Effector memory CD8-positive, alpha-beta T cell (primary cell): ENCODE measurements at regions not wholly inside any gene's neighbourhood (a gene's known extent, or its start where the extent isn't known, plus 50 kb on each side); places are given as distances from the start of the nearest gene placed in this dataset.

Experiments
- ATAC-seq: fragments of 150-1000 bp; cut with Tn5 transposase; replicated peaks from 2 replicates; pipeline ENCODE4 v1.10.0; 2021; ENCODE audit warnings: mild to moderate bottlenecking, moderate library complexity
- DNase-seq, 3 experiments: peaks; one replicate each; pipeline ENCODE4 v3.0.0; 2021
- H3K27ac Mint-ChIP-seq, 2 donors: one replicate each; pipeline ENCODE4 v1.8.0; 2022; ENCODE audit warnings: mild to moderate bottlenecking in 2 of 2, mixed read lengths in 2 of 2, moderate library complexity in 2 of 2
- H3K27me3 Mint-ChIP-seq, 2 donors: one replicate each; pipeline ENCODE4 v1.8.0; 2022; ENCODE audit warnings: mixed read lengths in 2 of 2
- H3K36me3 Mint-ChIP-seq: one replicate; pipeline ENCODE4 v1.8.0; 2022; ENCODE audit warnings: mild to moderate bottlenecking, moderate library complexity, mixed read lengths; ENCODE audit not compliant: insufficient read depth
- H3K4me1 Mint-ChIP-seq, 2 donors: one replicate each; pipeline ENCODE4 v1.8.0; 2022; ENCODE audit warnings: low read depth in 2 of 2, mixed read lengths in 2 of 2
- H3K4me3 Mint-ChIP-seq, 2 donors: one replicate each; pipeline ENCODE4 v1.8.0; 2022; ENCODE audit warnings: mild to moderate bottlenecking in 2 of 2, mixed read lengths in 2 of 2, moderate library complexity in 2 of 2
- H3K9me3 Mint-ChIP-seq, 2 donors: one replicate each; pipeline ENCODE4 v1.8.0; 2022; ENCODE audit warnings: mixed read lengths in 2 of 2

GRCh38 chr9:108724122-108724521 lies 131.7 kb downstream of the ACTL7B start:
- Mint-ChIP-seq H3K27me3 (peaks cover 0 to 8% of the 10 kb centered on the region in 2 donors), H3K4me1 (no peaks in the 10 kb centered on the region), H3K27ac (no peak overlapping the region), H3K9me3 (no peaks in the 10 kb centered on the region), H3K36me3 (no peaks in the 10 kb centered on the region), H3K4me3 (no peak overlapping the region)
- ATAC-seq (no peak), DNase-seq (no peak)

- DNase-seq, result no peak
- H3K4me3 Mint-ChIP-seq, result no peak overlapping the region
- H3K9me3 Mint-ChIP-seq, result peaks cover 0 to 2% of the 10 kb centered on the region in 2 donors
- no peaks in the 10 kb centered on the region for H3K4me1 Mint-ChIP-seq
- no peak for ATAC-seq
- no peak overlapping the region for H3K27ac Mint-ChIP-seq
- H3K27me3 Mint-ChIP-seq, result no peaks in the 10 kb centered on the region
- no peaks in the 10 kb centered on the region for H3K36me3 Mint-ChIP-seq
Observed at GRCh38 chr9:108722396-108722795, 133.4 kb downstream of the ACTL7B start.

DNA sequence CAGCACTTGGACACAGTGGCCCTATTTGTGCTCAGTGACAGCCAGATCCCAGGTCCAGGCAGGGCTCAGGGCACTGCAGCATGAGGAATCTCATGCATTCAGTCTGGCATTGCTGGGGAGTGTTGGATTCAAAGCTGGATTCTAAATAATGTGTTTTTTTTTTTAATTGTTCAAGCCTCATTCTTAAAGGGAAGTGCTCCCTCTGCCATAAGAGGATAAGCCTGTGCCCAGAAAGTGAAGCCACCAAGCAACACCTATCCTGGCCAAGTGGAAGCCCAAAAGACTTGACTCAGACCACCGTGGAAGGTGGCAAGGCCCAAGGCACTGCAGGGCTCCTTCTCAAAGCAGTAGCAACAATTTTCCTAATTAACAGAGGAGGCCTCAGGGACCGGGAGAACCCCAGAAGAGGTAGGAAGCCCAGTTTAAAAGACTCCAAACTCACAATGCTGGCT lies 135.6 kb downstream of the ACTL7B start:
- no peaks in the 10 kb centered on the region for H3K27me3 Mint-ChIP-seq
- no peaks in the 10 kb centered on the region for H3K36me3 Mint-ChIP-seq
- peaks cover 0 to 2% of the 10 kb centered on the region in 2 donors for H3K9me3 Mint-ChIP-seq
- no peak overlapping the region for H3K4me3 Mint-ChIP-seq
- H3K4me1 Mint-ChIP-seq, result no peaks in the 10 kb centered on the region
- DNase-seq, result no peak
- no peak overlapping the region for H3K27ac Mint-ChIP-seq
- ATAC-seq, result no peak

GRCh38 chr9:108710424-108710823 lies 145.4 kb downstream of the ACTL7B start:
- H3K9me3 Mint-ChIP-seq, result peaks cover 9 to 14% of the 10 kb centered on the region in 2 donors
- no peak for DNase-seq
- H3K27me3 Mint-ChIP-seq, result peaks cover 0 to 10% of the 10 kb centered on the region in 2 donors
- H3K4me1 Mint-ChIP-seq, result no peaks in the 10 kb centered on the region
- H3K27ac Mint-ChIP-seq, result no peak overlapping the region
- H3K36me3 Mint-ChIP-seq, result no peaks in the 10 kb centered on the region
- H3K4me3 Mint-ChIP-seq, result no peak overlapping the region
- no peak for ATAC-seq

DNA sequence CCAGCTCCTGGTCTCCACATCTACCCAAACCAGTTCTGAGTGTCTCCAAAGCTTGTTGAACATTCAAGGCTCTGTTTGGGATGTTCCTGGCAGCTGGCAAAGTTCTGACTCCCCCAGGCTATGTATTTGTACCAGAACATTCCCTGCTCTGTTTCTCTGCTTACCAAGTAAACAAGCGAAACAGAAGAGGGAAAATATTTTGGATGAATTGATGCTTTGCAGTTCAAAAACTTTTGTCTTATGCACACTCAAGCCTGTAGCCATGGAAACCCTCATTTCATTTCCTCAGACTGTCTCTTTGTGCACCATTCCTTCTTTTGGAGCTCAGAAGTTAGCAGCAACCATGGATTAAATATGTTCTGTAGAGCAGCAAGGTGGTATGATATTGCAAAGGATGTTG lies 145.8 kb downstream of the ACTL7B start:
- no peak for DNase-seq
- Mint-ChIP-seq H3K36me3 (no peaks in the 10 kb centered on the region), H3K9me3 (peaks cover 9 to 14% of the 10 kb centered on the region in 2 donors), H3K27ac (no peak overlapping the region), H3K27me3 (peaks cover 0 to 10% of the 10 kb centered on the region in 2 donors), H3K4me3 (no peak overlapping the region), H3K4me1 (no peaks in the 10 kb centered on the region)
- ATAC-seq, result no peak

- DNase-seq, result no peak
- H3K27ac Mint-ChIP-seq, result no peak overlapping the region
- H3K4me1 Mint-ChIP-seq, result no peaks in the 10 kb centered on the region
- H3K36me3 Mint-ChIP-seq, result no peaks in the 10 kb centered on the region
- peaks cover 5 to 8% of the 10 kb centered on the region in 2 donors for H3K9me3 Mint-ChIP-seq
- H3K27me3 Mint-ChIP-seq, result peaks cover 0 to 10% of the 10 kb centered on the region in 2 donors
- H3K4me3 Mint-ChIP-seq, result no peak overlapping the region
- no peak for ATAC-seq
Observed at GRCh38 chr9:108709126-108709525, 146.7 kb downstream of the ACTL7B start.

DNA sequence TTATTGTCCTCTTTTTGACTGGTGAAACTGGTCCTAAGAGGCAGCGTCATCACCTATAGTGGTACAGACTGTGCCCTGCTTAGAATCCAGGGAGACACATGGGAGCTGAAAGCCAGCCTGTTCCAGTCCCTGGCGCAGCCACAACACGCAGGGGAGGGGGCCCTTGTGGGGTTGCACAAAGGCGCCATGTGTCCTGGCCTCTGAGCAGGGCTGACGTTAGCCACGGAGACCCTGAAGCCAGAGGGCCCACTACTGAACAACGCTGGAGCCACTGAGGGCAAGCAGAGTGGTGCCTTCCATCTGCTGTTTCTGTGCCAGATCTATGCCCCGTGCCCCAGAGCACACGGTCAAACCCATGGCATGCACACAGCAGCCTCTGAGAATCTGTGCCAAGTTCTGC lies 147.3 kb downstream of the ACTL7B start:
- peaks cover 0 to 8% of the 10 kb centered on the region in 2 donors for H3K27me3 Mint-ChIP-seq
- no peak for ATAC-seq

DNA sequence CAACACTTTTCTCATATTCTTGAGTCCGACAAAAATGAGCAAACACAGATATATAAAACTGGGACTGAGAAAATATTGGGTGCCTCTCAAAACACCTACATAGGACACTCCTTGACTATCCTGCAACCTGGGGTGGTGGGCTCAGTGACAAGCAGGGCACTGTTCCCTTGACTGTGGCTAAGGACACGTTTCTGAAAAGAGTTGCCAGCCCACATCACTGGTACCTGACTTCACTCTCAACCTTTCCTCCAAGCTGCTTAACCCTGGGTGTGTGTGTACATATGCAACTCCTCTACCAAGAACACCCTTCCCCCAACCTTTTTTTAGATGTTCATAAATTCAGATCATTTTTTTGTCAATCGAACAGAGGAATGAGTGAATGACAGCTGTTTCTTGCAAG lies 148.7 kb downstream of the ACTL7B start:
- ATAC-seq (no peak), DNase-seq (no peak)
- Mint-ChIP-seq H3K36me3 (peaks cover 2% of the 10 kb centered on the region), H3K4me3 (no peak overlapping the region), H3K27ac (no peak overlapping the region), H3K27me3 (no peaks in the 10 kb centered on the region), H3K4me1 (no peaks in the 10 kb centered on the region), H3K9me3 (peaks cover 0 to 5% of the 10 kb centered on the region in 2 donors)

More for the DNA sequence above, 147.3 kb downstream of the ACTL7B start:
- Mint-ChIP-seq H3K4me3 (no peak overlapping the region), H3K36me3 (no peaks in the 10 kb centered on the region), H3K27ac (no peak overlapping the region), H3K9me3 (peaks cover 5 to 7% of the 10 kb centered on the region in 2 donors), H3K4me1 (no peaks in the 10 kb centered on the region)
- no peak for DNase-seq

- ATAC-seq, result no peak
- no peaks in the 10 kb centered on the region for H3K4me1 Mint-ChIP-seq
Observed at GRCh38 chr9:108704156-108704852, 151.5 kb downstream of the ACTL7B start.

DNA sequence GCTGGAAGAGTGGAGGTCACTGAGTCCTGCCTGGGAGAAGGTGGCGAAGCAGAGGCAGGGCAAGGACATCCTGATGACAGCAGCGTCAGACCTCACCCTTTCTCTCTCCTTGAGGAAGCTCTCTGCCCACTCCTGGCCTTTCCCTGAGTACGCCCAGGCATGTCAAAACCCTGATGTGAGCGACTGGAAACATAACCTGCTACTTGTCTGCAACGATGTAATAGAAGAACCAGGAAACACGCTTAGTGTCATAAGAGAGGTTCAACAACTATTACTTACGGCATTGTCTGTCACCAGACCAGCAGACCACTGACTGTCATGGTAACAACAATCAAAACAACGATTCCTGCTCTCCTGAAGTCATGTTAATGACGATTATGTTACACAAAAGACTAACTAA lies 152.4 kb downstream of the ACTL7B start:
- Mint-ChIP-seq H3K4me3 (no peak overlapping the region), H3K27ac (no peak overlapping the region), H3K27me3 (no peaks in the 10 kb centered on the region), H3K4me1 (no peaks in the 10 kb centered on the region), H3K36me3 (peaks cover 3% of the 10 kb centered on the region), H3K9me3 (peaks cover 0 to 2% of the 10 kb centered on the region in 2 donors)
- DNase-seq (no peak), ATAC-seq (no peak)

More at GRCh38 chr9:108704156-108704852, 151.5 kb downstream of the ACTL7B start:
- DNase-seq, result no peak
- no peak overlapping the region for H3K4me3 Mint-ChIP-seq
- H3K27me3 Mint-ChIP-seq, result no peaks in the 10 kb centered on the region
- H3K36me3 Mint-ChIP-seq, result peaks cover 3% of the 10 kb centered on the region
- H3K9me3 Mint-ChIP-seq, result peaks cover 0 to 3% of the 10 kb centered on the region in 2 donors
- H3K27ac Mint-ChIP-seq, result no peak overlapping the region

DNA sequence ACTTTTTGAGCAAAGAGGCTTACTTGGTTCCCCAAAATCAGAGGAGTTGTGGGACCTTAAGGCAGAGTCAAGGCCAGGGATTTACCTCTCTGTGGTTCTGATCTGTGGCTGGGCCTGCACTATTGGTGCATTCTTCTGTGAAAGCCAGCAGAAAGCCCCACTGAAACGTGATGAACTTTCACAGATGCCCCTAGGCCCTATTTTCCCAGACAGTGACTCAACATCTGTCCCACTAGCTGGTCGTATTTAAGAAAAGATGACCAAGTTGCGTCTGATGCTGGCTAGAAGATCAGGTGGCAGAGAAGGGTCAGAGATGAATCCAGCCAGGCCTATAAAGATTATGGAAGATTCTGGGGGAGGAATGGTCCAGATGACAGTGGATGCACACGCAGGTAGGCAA lies 153.1 kb downstream of the ACTL7B start:
- Mint-ChIP-seq H3K4me3 (no peak overlapping the region), H3K27ac (no peak overlapping the region), H3K36me3 (peaks cover 3% of the 10 kb centered on the region), H3K27me3 (no peaks in the 10 kb centered on the region), H3K4me1 (no peaks in the 10 kb centered on the region), H3K9me3 (peaks cover 0 to 2% of the 10 kb centered on the region in 2 donors)
- ATAC-seq (no peak), DNase-seq (no peak)

GRCh38 chr9:108698801-108699200 lies 157.0 kb downstream of the ACTL7B start:
- ATAC-seq, result no peak
- DNase-seq, result no peak
- peaks cover 7% of the 10 kb centered on the region in 2 donors for H3K9me3 Mint-ChIP-seq
- H3K27me3 Mint-ChIP-seq, result no peaks in the 10 kb centered on the region
- peaks cover 3% of the 10 kb centered on the region for H3K36me3 Mint-ChIP-seq
- H3K4me3 Mint-ChIP-seq, result no peak overlapping the region
- no peak overlapping the region for H3K27ac Mint-ChIP-seq
- no peaks in the 10 kb centered on the region for H3K4me1 Mint-ChIP-seq

- Mint-ChIP-seq H3K27ac (no peak overlapping the region), H3K36me3 (peaks cover 3% of the 10 kb centered on the region), H3K4me3 (no peak overlapping the region), H3K4me1 (no peaks in the 10 kb centered on the region), H3K27me3 (no peaks in the 10 kb centered on the region), H3K9me3 (peaks cover 7% of the 10 kb centered on the region in 2 donors)
- ATAC-seq (no peak), DNase-seq (no peak)
Observed at GRCh38 chr9:108698231-108698630, 157.6 kb downstream of the ACTL7B start.

- Mint-ChIP-seq H3K9me3 (peaks cover 5 to 7% of the 10 kb centered on the region in 2 donors), H3K4me3 (no peak overlapping the region), H3K27ac (no peak overlapping the region), H3K4me1 (no peaks in the 10 kb centered on the region), H3K36me3 (no peaks in the 10 kb centered on the region), H3K27me3 (no peaks in the 10 kb centered on the region)
- no peak for DNase-seq
- ATAC-seq, result no peak
Observed at GRCh38 chr9:108696156-108696555, 159.6 kb downstream of the ACTL7B start.
